HCT116 (cell line): ENCODE measurements at regions not wholly inside any gene's neighbourhood (a gene's known extent, or its start where the extent isn't known, plus 50 kb on each side); places are given as distances from the start of the nearest gene placed in this dataset.

Experiments used
- CEBPB ChIP-seq: IDR thresholded peaks from 2 replicates; pipeline ENCODE4 v1.6.1; 2012; ENCODE audit warnings: low read depth
- CTCF ChIP-seq, 3 experiments: fragments of 200-600 bp in 1 of 3; sonication (generic) in 1 of 3; IDR thresholded peaks in 2 of 3; conservative IDR thresholded peaks in 1 of 3; 2 replicates each; pipeline ENCODE4 v1.5.1; 2012 to 2017; ENCODE audit warnings: low read depth in 2 of 3, low read length in 2 of 3, antibody characterized with exemption in 1 of 3, borderline replicate concordance in 1 of 3, control low read depth in 1 of 3, mild to moderate bottlenecking in 1 of 3, mixed read lengths in 1 of 3, mixed run types in 1 of 3, moderate library complexity in 1 of 3; ENCODE audit not compliant: insufficient read depth in 1 of 3
- MAX ChIP-seq: IDR thresholded peaks from 2 replicates; pipeline ENCODE4 v1.6.1; 2012
- POLR2A ChIP-seq: IDR thresholded peaks from 2 replicates; pipeline ENCODE4 v1.7.0; 2011; ENCODE audit warnings: borderline replicate concordance; ENCODE audit not compliant: insufficient read depth, insufficient read length; ENCODE audit errors: extremely low read depth
- SRF ChIP-seq: IDR thresholded peaks from 2 replicates; pipeline ENCODE4 v1.6.1; 2012; ENCODE audit warnings: low read depth

- TF ChIP-seq CTCF (IDR thresholded peaks at IDR 0.05 in 2 of 3, conservative IDR thresholded peaks at IDR 0.05 in 1 of 3; ENCODE audit: borderline replicate concordance in 1 of 3, insufficient read depth in 1 of 3, low read depth in 2 of 3, low read length in 2 of 3) (no peak), MAX (no peak), SRF (no peak), CEBPB (no peak), POLR2A (no peak)
Observed at GRCh38 chr5:175037820-175038219, 313.4 kb downstream of the MSX2 start.
